Activated B cell treated with CpG ODN at 0.5 μM for 24 hours (primary cell): ENCODE measurements at regions not wholly inside any gene's neighbourhood (a gene's known extent, or its start where the extent isn't known, plus 50 kb on each side); places are given as distances from the start of the nearest gene placed in this dataset.

Experiments
- ATAC-seq: fragments of 200-7000 bp; cut with Tn5 transposase; one replicate; pipeline ENCODE4 v1.10.0; 2021; ENCODE audit warnings: low read depth, mild to moderate bottlenecking, moderate library complexity
- CTCF ChIA-PET: fragments of 350-600 bp; sonication (Branson Sonifier 250); formaldehyde crosslinking; loops from one replicate; lab custom pipeline; 2021; ENCODE audit warnings: antibody characterized with exemption; lab: Charles Lee
- POLR2A ChIA-PET: fragments of 350-600 bp; sonication (Branson Sonifier 250); formaldehyde crosslinking; loops from one replicate; lab custom pipeline; 2021; ENCODE audit warnings: antibody characterized with exemption; lab: Charles Lee
- DNase-seq: peaks from one replicate; pipeline ENCODE4 v3.0.0; 2022
- H3K27ac Mint-ChIP-seq: one replicate; pipeline ENCODE4 v1.8.0; 2020; ENCODE audit warnings: mixed read lengths
- H3K27me3 Mint-ChIP-seq: one replicate; pipeline ENCODE4 v1.8.0; 2021; ENCODE audit warnings: mixed read lengths
- H3K36me3 Mint-ChIP-seq: one replicate; pipeline ENCODE4 v1.8.0; 2021; ENCODE audit warnings: low read depth, mixed read lengths
- H3K4me1 Mint-ChIP-seq: one replicate; pipeline ENCODE4 v1.8.0; 2021; ENCODE audit warnings: mixed read lengths
- H3K4me3 Mint-ChIP-seq: one replicate; pipeline ENCODE4 v1.8.0; 2020; ENCODE audit warnings: mild to moderate bottlenecking, mixed read lengths
- H3K9me3 Mint-ChIP-seq: one replicate; pipeline ENCODE4 v1.8.0; 2020; ENCODE audit warnings: mixed read lengths
- intact Hi-C: fragments of 100-400 bp; cut with micrococcal nuclease; formaldehyde crosslinking; loops from one replicate; pipeline ENCODE4 v1.15.1; 2024
- TF ChIP-seq, protein P1 (sequence below): fragments of 200-600 bp; IDR thresholded peaks from one replicate; pipeline ENCODE4 v1.8.0; 2022; ENCODE audit warnings: antibody characterized with exemption, mild to moderate bottlenecking

DNA sequence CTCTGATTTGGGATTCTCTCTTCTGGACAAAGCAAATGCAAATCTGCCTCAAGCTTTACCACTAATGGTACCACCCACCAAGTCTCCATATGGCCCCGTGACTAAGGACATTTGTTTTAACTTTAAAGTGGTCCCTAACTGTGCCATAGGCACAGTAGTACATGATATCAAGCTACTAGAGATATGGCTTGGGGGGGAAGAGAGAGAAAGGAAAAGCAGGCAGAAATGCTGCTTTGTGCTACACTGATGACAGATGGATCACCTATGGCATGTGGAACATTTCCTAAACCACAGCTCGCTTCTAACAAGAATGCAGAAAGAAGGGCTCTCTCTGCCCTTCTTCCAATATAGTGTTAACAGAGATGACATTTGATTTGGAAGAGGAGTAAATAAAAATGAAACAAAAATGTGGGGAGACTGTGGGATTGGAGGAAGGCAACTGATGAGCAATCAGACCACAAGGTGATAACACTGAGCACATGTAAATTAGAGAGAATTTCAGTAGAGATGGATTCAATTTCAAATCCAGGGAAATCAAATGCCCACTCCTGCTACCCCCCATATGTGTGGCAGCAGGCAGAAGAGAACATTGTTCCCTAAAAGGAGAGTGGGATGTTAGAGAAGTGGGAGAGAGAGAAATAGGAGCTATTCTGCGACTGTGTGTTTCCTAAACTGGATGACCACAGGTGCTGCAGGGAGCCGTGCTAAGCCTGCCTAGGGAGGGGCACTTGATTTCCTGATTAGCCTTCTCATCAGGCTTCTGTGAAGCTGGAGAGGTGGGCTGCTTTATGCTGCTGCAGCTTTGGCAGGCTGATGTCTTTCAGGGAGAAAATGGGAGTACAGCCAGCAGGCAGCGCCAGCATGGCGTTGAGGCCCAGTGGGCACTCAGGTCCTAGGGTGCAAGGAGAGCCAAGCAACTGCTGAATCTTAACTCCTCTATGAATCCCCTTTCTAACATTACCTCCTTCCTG lies 75.3 kb downstream of the ZNF648 start:
- Mint-ChIP-seq H3K9me3 (no peaks in the 10 kb centered on the region), H3K4me1 (no peaks in the 10 kb centered on the region), H3K4me3 (no peak overlapping the region), H3K27ac (no peak overlapping the region), H3K27me3 (peaks cover 16% of the 10 kb centered on the region), H3K36me3 (no peaks in the 10 kb centered on the region)
- ATAC-seq (no peak), DNase-seq (no peak)
- TF ChIP-seq, protein P1, sequence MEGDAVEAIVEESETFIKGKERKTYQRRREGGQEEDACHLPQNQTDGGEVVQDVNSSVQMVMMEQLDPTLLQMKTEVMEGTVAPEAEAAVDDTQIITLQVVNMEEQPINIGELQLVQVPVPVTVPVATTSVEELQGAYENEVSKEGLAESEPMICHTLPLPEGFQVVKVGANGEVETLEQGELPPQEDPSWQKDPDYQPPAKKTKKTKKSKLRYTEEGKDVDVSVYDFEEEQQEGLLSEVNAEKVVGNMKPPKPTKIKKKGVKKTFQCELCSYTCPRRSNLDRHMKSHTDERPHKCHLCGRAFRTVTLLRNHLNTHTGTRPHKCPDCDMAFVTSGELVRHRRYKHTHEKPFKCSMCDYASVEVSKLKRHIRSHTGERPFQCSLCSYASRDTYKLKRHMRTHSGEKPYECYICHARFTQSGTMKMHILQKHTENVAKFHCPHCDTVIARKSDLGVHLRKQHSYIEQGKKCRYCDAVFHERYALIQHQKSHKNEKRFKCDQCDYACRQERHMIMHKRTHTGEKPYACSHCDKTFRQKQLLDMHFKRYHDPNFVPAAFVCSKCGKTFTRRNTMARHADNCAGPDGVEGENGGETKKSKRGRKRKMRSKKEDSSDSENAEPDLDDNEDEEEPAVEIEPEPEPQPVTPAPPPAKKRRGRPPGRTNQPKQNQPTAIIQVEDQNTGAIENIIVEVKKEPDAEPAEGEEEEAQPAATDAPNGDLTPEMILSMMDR: no peak
- POLR2A ChIA-PET: no interaction called here
- CTCF ChIA-PET: no interaction called here
- intact Hi-C loops: no loop called here

DNA sequence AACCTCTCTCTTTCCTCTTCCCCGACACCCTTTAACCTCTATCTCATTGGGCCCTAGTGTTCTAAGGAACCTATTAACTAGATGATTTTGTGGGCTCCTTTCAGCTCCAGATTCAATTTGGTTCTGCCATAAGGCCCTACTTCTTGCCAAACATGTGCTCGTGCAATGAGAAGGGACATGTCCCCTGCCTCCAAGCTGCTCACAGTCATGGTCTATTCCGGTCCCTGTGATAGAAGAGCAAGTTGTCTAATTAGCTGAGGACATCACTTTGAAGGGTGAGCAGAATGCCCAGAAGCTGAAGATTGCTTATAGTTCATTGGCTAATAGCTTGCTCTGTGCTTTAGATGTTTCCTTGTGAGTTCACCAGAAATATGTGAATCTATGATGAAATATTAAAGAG lies 76.2 kb downstream of the ZNF648 start:
- H3K36me3 Mint-ChIP-seq: no peaks in the 10 kb centered on the region
- no peak overlapping the region for H3K4me3 Mint-ChIP-seq
- CTCF ChIA-PET: no interaction called here
- H3K9me3 Mint-ChIP-seq: no peaks in the 10 kb centered on the region
- TF ChIP-seq, protein P1: no peak
- peaks cover 16% of the 10 kb centered on the region for H3K27me3 Mint-ChIP-seq
- DNase-seq (no peak), ATAC-seq (no peak)
- no peak overlapping the region for H3K27ac Mint-ChIP-seq
- intact Hi-C loops: no loop called here
- POLR2A ChIA-PET: no interaction called here
- H3K4me1 Mint-ChIP-seq: no peaks in the 10 kb centered on the region

DNA sequence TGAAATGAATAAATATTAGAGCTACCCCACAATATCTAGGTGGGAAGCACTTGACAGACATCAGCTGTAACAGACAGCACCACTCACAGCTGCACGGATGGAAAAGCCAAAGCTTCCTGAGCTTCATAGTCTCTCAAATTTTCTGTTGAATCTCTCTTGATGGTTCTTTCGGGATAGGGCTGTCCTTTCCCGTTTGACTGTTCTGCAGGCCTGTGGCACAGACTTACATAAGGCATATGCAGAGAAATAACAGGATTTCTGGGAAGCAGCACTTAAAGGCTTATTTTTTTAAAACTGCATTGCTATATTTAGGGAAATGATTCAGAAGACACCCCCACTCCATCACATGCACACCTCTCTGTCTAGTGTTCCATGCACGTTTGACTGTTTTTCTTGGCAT lies 77.5 kb downstream of the ZNF648 start:
- Mint-ChIP-seq H3K27ac (no peak overlapping the region), H3K36me3 (no peaks in the 10 kb centered on the region), H3K27me3 (peaks cover 16% of the 10 kb centered on the region), H3K9me3 (no peaks in the 10 kb centered on the region), H3K4me1 (no peaks in the 10 kb centered on the region), H3K4me3 (no peak overlapping the region)
- TF ChIP-seq, protein P1: no peak
- DNase-seq (no peak), ATAC-seq (no peak)
- CTCF ChIA-PET: no interaction called here
- POLR2A ChIA-PET: no interaction called here
- intact Hi-C loops: no loop called here

GRCh38 chr1:181981821-181982220 lies 79.7 kb downstream of the ZNF648 start:
- Mint-ChIP-seq H3K27ac (no peak overlapping the region), H3K27me3 (peaks cover 12% of the 10 kb centered on the region), H3K36me3 (no peaks in the 10 kb centered on the region), H3K4me3 (no peak overlapping the region), H3K9me3 (peaks cover under 1% of the 10 kb centered on the region), H3K4me1 (no peaks in the 10 kb centered on the region)
- CTCF ChIA-PET: no interaction called here
- TF ChIP-seq, protein P1: no peak
- intact Hi-C loops: no loop called here
- DNase-seq (no peak), ATAC-seq (no peak)
- POLR2A ChIA-PET: no interaction called here

DNA sequence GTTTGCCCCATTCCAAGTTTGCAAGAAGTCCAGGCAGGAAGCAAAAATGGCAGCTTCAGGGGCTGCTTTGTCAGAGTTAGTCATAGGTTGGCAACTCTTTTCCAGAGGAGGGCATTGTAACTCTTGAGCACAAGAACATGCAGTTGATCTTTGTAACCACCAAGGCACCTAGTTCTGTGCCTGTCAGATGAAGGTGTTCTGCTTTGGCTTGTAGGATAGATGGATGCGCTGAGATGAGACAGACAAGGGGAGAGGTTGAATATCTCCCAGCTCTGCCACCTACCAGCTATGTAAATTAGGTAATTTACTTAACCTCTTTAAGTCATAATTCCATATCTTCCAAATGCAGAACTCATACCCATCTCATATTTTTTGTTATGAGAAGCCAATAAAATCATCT lies 89.3 kb downstream of the ZNF648 start:
- POLR2A ChIA-PET: no interaction called here
- Mint-ChIP-seq H3K27ac (no peak overlapping the region), H3K9me3 (peaks cover 7% of the 10 kb centered on the region), H3K36me3 (no peaks in the 10 kb centered on the region), H3K27me3 (peaks cover 15% of the 10 kb centered on the region), H3K4me1 (no peaks in the 10 kb centered on the region), H3K4me3 (no peak overlapping the region)
- intact Hi-C loops: no loop called here
- DNase-seq: no peak
- no peak for ATAC-seq
- CTCF ChIA-PET: no interaction called here
- TF ChIP-seq, protein P1: no peak
